OCI-LY7 (cell line): ENCODE measurements at regions not wholly inside any gene's neighbourhood (a gene's known extent, or its start where the extent isn't known, plus 50 kb on each side); places are given as distances from the start of the nearest gene placed in this dataset.

Source experiments
- BruUV-seq: library from RNA; stranded (reverse); fragments of 400-500 nt; replicated peaks from 2 replicates; lab custom pipeline; 2021; lab: Mats Ljungman, UMichigan
- CTCF ChIA-PET: fragments of 300-600 bp; sonication (Branson Sonifier 250); formaldehyde crosslinking; loops from one replicate; lab custom pipeline; 2022; ENCODE audit warnings: antibody characterized with exemption; ENCODE audit not compliant: unreplicated experiment; lab: Charles Lee
- POLR2A ChIA-PET: fragments of 300-600 bp; sonication (Branson Sonifier 250); formaldehyde crosslinking; loops from one replicate; lab custom pipeline; 2022; ENCODE audit warnings: antibody characterized with exemption; lab: Charles Lee
- DNase-seq: peaks from one replicate; pipeline ENCODE4 v3.0.0-alpha.2; 2015; ENCODE audit warnings: low spot score
- H2AFZ ChIP-seq: fragments of 200-600 bp; sonication (generic), shearing (Covaris generic); 2 replicates; pipeline ENCODE4 v1.6.1; 2014; ENCODE audit warnings: mild to moderate bottlenecking, antibody characterized with exemption, low read length, moderate library complexity
- H3K27ac ChIP-seq: fragments of 200-600 bp; sonication (generic); 2 replicates; pipeline ENCODE4 v1.5.1; 2014; ENCODE audit warnings: mixed run types, low read depth, mild to moderate bottlenecking, moderate library complexity, low read length, inconsistent platforms; ENCODE audit not compliant: poor library complexity, severe bottlenecking
- H3K36me3 ChIP-seq: fragments of 200-600 bp; sonication (generic); 2 replicates; pipeline ENCODE4 v1.6.1; 2014; ENCODE audit warnings: mild to moderate bottlenecking, antibody characterized with exemption, low read length, moderate library complexity, mixed read lengths; ENCODE audit not compliant: insufficient read depth
- H3K4me1 ChIP-seq: fragments of 200-600 bp; sonication (generic); 2 replicates; pipeline ENCODE4 v1.5.1; 2014; ENCODE audit warnings: mild to moderate bottlenecking, low read length; ENCODE audit not compliant: insufficient read depth, poor library complexity, severe bottlenecking
- H3K4me2 ChIP-seq: fragments of 200-600 bp; sonication (generic); 2 replicates; pipeline ENCODE4 v1.6.1; 2014; ENCODE audit warnings: mild to moderate bottlenecking, low read length
- H3K4me3 ChIP-seq: fragments of 200-600 bp; sonication (generic); 2 replicates; pipeline ENCODE4 v1.5.1; 2014; ENCODE audit warnings: mild to moderate bottlenecking, low read depth, low read length; ENCODE audit not compliant: poor library complexity, severe bottlenecking
- H3K79me2 ChIP-seq: fragments of 200-600 bp; sonication (generic); 2 replicates; pipeline ENCODE4 v1.6.1; 2016; ENCODE audit warnings: low read depth, mild to moderate bottlenecking, low read length, moderate library complexity, mixed read lengths; ENCODE audit not compliant: insufficient read depth
- H3K9me2 ChIP-seq: fragments of 200-600 bp; sonication (generic); 2 replicates; pipeline ENCODE4 v1.6.1; 2016; ENCODE audit warnings: mild to moderate bottlenecking, low read length, mixed read lengths; ENCODE audit not compliant: insufficient read depth
- H3K9me3 ChIP-seq: fragments of 200-600 bp; sonication (generic); 2 replicates; pipeline ENCODE4 v1.6.1; 2014; ENCODE audit warnings: mild to moderate bottlenecking, mixed run types, low read length, mixed read lengths
- H4K20me1 ChIP-seq: fragments of 200-600 bp; sonication (generic); 2 replicates; pipeline ENCODE4 v1.6.1; 2014; ENCODE audit warnings: mild to moderate bottlenecking, antibody characterized with exemption, low read length, moderate library complexity, mixed read lengths; ENCODE audit not compliant: insufficient read depth
- CTCF ChIP-seq: fragments of 200-600 bp; sonication (generic); conservative IDR thresholded peaks from 2 replicates; pipeline ENCODE4 v1.5.1; 2014; ENCODE audit warnings: mild to moderate bottlenecking, antibody characterized with exemption, low read length, moderate library complexity, mixed read lengths
- EZH2phosphoT487 ChIP-seq: fragments of 200-600 bp; sonication (generic); IDR thresholded peaks from 2 replicates; pipeline ENCODE4 v1.6.1; 2018; ENCODE audit warnings: low read depth, borderline replicate concordance, mild to moderate bottlenecking, mixed run types, antibody characterized with exemption, low read length, moderate library complexity, mixed read lengths
- intact Hi-C: fragments of 100-400 bp; cut with micrococcal nuclease; formaldehyde crosslinking; loops from one replicate; pipeline ENCODE4 v1.10.0; 2022; ENCODE audit not compliant: unreplicated experiment

- no TSS peak for BruUV-seq
- Histone ChIP-seq H2AFZ (no peak overlapping the region), H3K36me3 (no peaks in the 10 kb centered on the region), H3K9me2 (no peaks in the 10 kb centered on the region), H3K79me2 (no peaks in the 10 kb centered on the region), H3K4me3 (no peak overlapping the region), H3K4me2 (no peak overlapping the region), H3K27ac (no peak overlapping the region), H3K9me3 (no peaks in the 10 kb centered on the region), H3K4me1 (no peaks in the 10 kb centered on the region), H4K20me1 (no peaks in the 10 kb centered on the region)
- intact Hi-C loops: no loop called here
- TF ChIP-seq CTCF: no peak
- no peak for TF ChIP-seq EZH2phosphoT487
- CTCF ChIA-PET: no interaction called here
- POLR2A ChIA-PET: no interaction called here
- no peak for DNase-seq
Observed at GRCh38 chr7:67771846-67772605, 775.4 kb downstream of the TYW1 start.

- no peaks in the 10 kb centered on the region for H3K79me2 ChIP-seq
- H3K4me1 ChIP-seq: no peaks in the 10 kb centered on the region
- no peak for TF ChIP-seq CTCF
- no peak for TF ChIP-seq EZH2phosphoT487
- no peaks in the 10 kb centered on the region for H3K9me3 ChIP-seq
- no peak overlapping the region for H3K27ac ChIP-seq
- no peaks in the 10 kb centered on the region for H3K9me2 ChIP-seq
- POLR2A ChIA-PET: no interaction called here
- no TSS peak for BruUV-seq
- no peaks in the 10 kb centered on the region for H3K36me3 ChIP-seq
- no peak overlapping the region for H3K4me2 ChIP-seq
- intact Hi-C loops: no loop called here
- no peak overlapping the region for H2AFZ ChIP-seq
- DNase-seq: no peak
- H4K20me1 ChIP-seq: no peaks in the 10 kb centered on the region
- CTCF ChIA-PET: no interaction called here
- H3K4me3 ChIP-seq: no peak overlapping the region
Observed at GRCh38 chr7:67773081-67773480, 776.4 kb downstream of the TYW1 start.

- H3K4me2 ChIP-seq: no peak overlapping the region
- ChIA-PET POLR2A (interaction anchor here (0.9 kb wide), 1 partner anchor 87 kb away, joined by 3 read pairs; no protein-coding TSS in a partner anchor), CTCF (no interaction called here)
- no peaks in the 10 kb centered on the region for H3K36me3 ChIP-seq
- H3K79me2 ChIP-seq: no peaks in the 10 kb centered on the region
- H4K20me1 ChIP-seq: no peaks in the 10 kb centered on the region
- no peak for DNase-seq
- intact Hi-C loops: no loop called here
- no peak overlapping the region for H3K4me3 ChIP-seq
- no peak for TF ChIP-seq EZH2phosphoT487
- no peak for TF ChIP-seq CTCF
- BruUV-seq: no TSS peak
- H3K27ac ChIP-seq: no peak overlapping the region
- no peak overlapping the region for H2AFZ ChIP-seq
- H3K4me1 ChIP-seq: no peaks in the 10 kb centered on the region
- no peaks in the 10 kb centered on the region for H3K9me3 ChIP-seq
- no peaks in the 10 kb centered on the region for H3K9me2 ChIP-seq
Observed at GRCh38 chr7:67777119-67777518, 780.5 kb downstream of the TYW1 start.
